Activated CD4-positive, alpha-beta memory T cell treated with anti-CD3 and anti-CD28 coated beads for 36 hours (primary cell): ENCODE measurements at regions not wholly inside any gene's neighbourhood (a gene's known extent, or its start where the extent isn't known, plus 50 kb on each side); places are given as distances from the start of the nearest gene placed in this dataset.

Experiments
- CTCF ChIA-PET: fragments of 350-600 bp; sonication (Branson Sonifier 250); formaldehyde crosslinking; loops from one replicate; lab custom pipeline; 2021; ENCODE audit warnings: antibody characterized with exemption, inconsistent platforms; lab: Charles Lee
- POLR2A ChIA-PET: fragments of 350-600 bp; sonication (Branson Sonifier 250); formaldehyde crosslinking; loops from one replicate; lab custom pipeline; 2021; ENCODE audit warnings: antibody characterized with exemption; lab: Charles Lee
- DNase-seq: peaks from one replicate; pipeline ENCODE4 v3.0.0-alpha.2; 2020
- H3K27ac Mint-ChIP-seq: one replicate; pipeline ENCODE4 v1.8.0; 2021; ENCODE audit warnings: mixed read lengths
- H3K27me3 Mint-ChIP-seq: one replicate; pipeline ENCODE4 v1.8.0; 2021; ENCODE audit warnings: mixed read lengths
- H3K36me3 Mint-ChIP-seq: one replicate; pipeline ENCODE4 v1.8.0; 2021; ENCODE audit warnings: mixed read lengths
- H3K4me1 Mint-ChIP-seq: one replicate; pipeline ENCODE4 v1.8.0; 2021; ENCODE audit warnings: low read depth, mixed read lengths
- H3K4me3 Mint-ChIP-seq: one replicate; pipeline ENCODE4 v1.8.0; 2021; ENCODE audit warnings: mild to moderate bottlenecking, mixed read lengths
- H3K9me3 Mint-ChIP-seq: one replicate; pipeline ENCODE4 v1.8.0; 2021; ENCODE audit warnings: mixed read lengths
- intact Hi-C: fragments of 100-400 bp; cut with micrococcal nuclease; formaldehyde crosslinking; loops from one replicate; pipeline ENCODE4 v1.15.1; 2023

GRCh38 chr17:5837055-5837491, 233.1 kb upstream of the WSCD1 start:
- intact Hi-C loops, result no loop called here
- Mint-ChIP-seq H3K27ac (no peak overlapping the region), H3K9me3 (no peaks in the 10 kb centered on the region), H3K36me3 (no peaks in the 10 kb centered on the region), H3K4me3 (no peak overlapping the region), H3K4me1 (peaks cover 11% of the 10 kb centered on the region), H3K27me3 (no peaks in the 10 kb centered on the region)
- ChIA-PET POLR2A (no interaction called here), CTCF (no interaction called here)
- no peak for DNase-seq

- intact Hi-C loops, result no loop called here
- DNase-seq, result no peak
- Mint-ChIP-seq H3K4me1 (peaks cover 5% of the 10 kb centered on the region), H3K4me3 (no peak overlapping the region), H3K27ac (no peak overlapping the region), H3K27me3 (no peaks in the 10 kb centered on the region), H3K9me3 (no peaks in the 10 kb centered on the region), H3K36me3 (no peaks in the 10 kb centered on the region)
- CTCF ChIA-PET, result no interaction called here
- POLR2A ChIA-PET, result no interaction called here
Measured at GRCh38 chr17:5838661-5839300, 231.4 kb upstream of the WSCD1 start.

GRCh38 chr17:5840811-5841446, 229.2 kb upstream of the WSCD1 start:
- ChIA-PET CTCF (no interaction called here), POLR2A (no interaction called here)
- no peak overlapping the region for H3K27ac Mint-ChIP-seq
- H3K9me3 Mint-ChIP-seq, result no peaks in the 10 kb centered on the region
- no peaks in the 10 kb centered on the region for H3K36me3 Mint-ChIP-seq
- intact Hi-C loops, result no loop called here
- no peaks in the 10 kb centered on the region for H3K4me1 Mint-ChIP-seq
- no peak for DNase-seq
- no peaks in the 10 kb centered on the region for H3K27me3 Mint-ChIP-seq
- H3K4me3 Mint-ChIP-seq, result no peak overlapping the region

GRCh38 chr17:5841862-5842261, 228.3 kb upstream of the WSCD1 start:
- intact Hi-C loops, result no loop called here
- ChIA-PET POLR2A (no interaction called here), CTCF (no interaction called here)
- no peaks in the 10 kb centered on the region for H3K4me1 Mint-ChIP-seq
- DNase-seq, result no peak
- no peaks in the 10 kb centered on the region for H3K36me3 Mint-ChIP-seq
- no peaks in the 10 kb centered on the region for H3K9me3 Mint-ChIP-seq
- no peak overlapping the region for H3K27ac Mint-ChIP-seq
- no peak overlapping the region for H3K4me3 Mint-ChIP-seq
- peaks cover 2% of the 10 kb centered on the region for H3K27me3 Mint-ChIP-seq

- no peak for DNase-seq
- peaks cover 3% of the 10 kb centered on the region for H3K27me3 Mint-ChIP-seq
- no peak overlapping the region for H3K27ac Mint-ChIP-seq
- intact Hi-C loops, result no loop called here
- no peak overlapping the region for H3K4me3 Mint-ChIP-seq
- no peaks in the 10 kb centered on the region for H3K9me3 Mint-ChIP-seq
- ChIA-PET POLR2A (no interaction called here), CTCF (no interaction called here)
- peaks cover 1% of the 10 kb centered on the region for H3K36me3 Mint-ChIP-seq
- no peaks in the 10 kb centered on the region for H3K4me1 Mint-ChIP-seq
Measured at GRCh38 chr17:5843366-5844026, 226.7 kb upstream of the WSCD1 start.

- Mint-ChIP-seq H3K9me3 (no peaks in the 10 kb centered on the region), H3K4me1 (no peaks in the 10 kb centered on the region), H3K27me3 (peaks cover 6% of the 10 kb centered on the region), H3K4me3 (no peak overlapping the region), H3K27ac (no peak overlapping the region), H3K36me3 (peaks cover 3% of the 10 kb centered on the region)
- DNase-seq, result no peak
- CTCF ChIA-PET, result no interaction called here
- POLR2A ChIA-PET, result no interaction called here
- intact Hi-C loops, result no loop called here
Measured at GRCh38 chr17:5846001-5846400, 224.2 kb upstream of the WSCD1 start.

GRCh38 chr17:5854871-5855554, 215.2 kb upstream of the WSCD1 start:
- ChIA-PET POLR2A (no interaction called here), CTCF (no interaction called here)
- H3K4me3 Mint-ChIP-seq, result no peak overlapping the region
- DNase-seq, result no peak
- H3K27me3 Mint-ChIP-seq, result peaks cover 5% of the 10 kb centered on the region
- H3K27ac Mint-ChIP-seq, result no peak overlapping the region
- no peaks in the 10 kb centered on the region for H3K9me3 Mint-ChIP-seq
- H3K36me3 Mint-ChIP-seq, result no peaks in the 10 kb centered on the region
- no peaks in the 10 kb centered on the region for H3K4me1 Mint-ChIP-seq
- intact Hi-C loops, result no loop called here

- no peak for DNase-seq
- H3K27ac Mint-ChIP-seq, result no peak overlapping the region
- intact Hi-C loops, result no loop called here
- H3K36me3 Mint-ChIP-seq, result no peaks in the 10 kb centered on the region
- H3K4me3 Mint-ChIP-seq, result no peak overlapping the region
- H3K9me3 Mint-ChIP-seq, result no peaks in the 10 kb centered on the region
- no peaks in the 10 kb centered on the region for H3K4me1 Mint-ChIP-seq
- peaks cover 4% of the 10 kb centered on the region for H3K27me3 Mint-ChIP-seq
- ChIA-PET CTCF (no interaction called here), POLR2A (no interaction called here)
Measured at GRCh38 chr17:5861246-5861645, 208.9 kb upstream of the WSCD1 start.

- POLR2A ChIA-PET, result no interaction called here
- CTCF ChIA-PET, result no interaction called here
- Mint-ChIP-seq H3K4me1 (no peaks in the 10 kb centered on the region), H3K27ac (no peak overlapping the region), H3K4me3 (no peak overlapping the region), H3K9me3 (no peaks in the 10 kb centered on the region), H3K27me3 (peaks cover 3% of the 10 kb centered on the region), H3K36me3 (no peaks in the 10 kb centered on the region)
- DNase-seq, result no peak
- intact Hi-C loops, result no loop called here
Measured at GRCh38 chr17:5861854-5862253, 208.3 kb upstream of the WSCD1 start.

GRCh38 chr17:5862395-5862794, 207.8 kb upstream of the WSCD1 start:
- H3K36me3 Mint-ChIP-seq, result no peaks in the 10 kb centered on the region
- ChIA-PET CTCF (no interaction called here), POLR2A (no interaction called here)
- no peak overlapping the region for H3K27ac Mint-ChIP-seq
- DNase-seq, result no peak
- no peaks in the 10 kb centered on the region for H3K4me1 Mint-ChIP-seq
- H3K9me3 Mint-ChIP-seq, result no peaks in the 10 kb centered on the region
- H3K4me3 Mint-ChIP-seq, result no peak overlapping the region
- H3K27me3 Mint-ChIP-seq, result peaks cover 3% of the 10 kb centered on the region
- intact Hi-C loops, result no loop called here

GRCh38 chr17:5864741-5865657, 205.2 kb upstream of the WSCD1 start:
- intact Hi-C loops, result no loop called here
- H3K9me3 Mint-ChIP-seq, result no peaks in the 10 kb centered on the region
- no peaks in the 10 kb centered on the region for H3K36me3 Mint-ChIP-seq
- peaks cover 3% of the 10 kb centered on the region for H3K27me3 Mint-ChIP-seq
- CTCF ChIA-PET, result no interaction called here
- POLR2A ChIA-PET, result no interaction called here
- no peaks in the 10 kb centered on the region for H3K4me1 Mint-ChIP-seq
- no peak for DNase-seq
- H3K27ac Mint-ChIP-seq, result no peak overlapping the region
- no peak overlapping the region for H3K4me3 Mint-ChIP-seq

GRCh38 chr17:5866978-5867377, 203.2 kb upstream of the WSCD1 start:
- Mint-ChIP-seq H3K4me3 (no peak overlapping the region), H3K4me1 (no peaks in the 10 kb centered on the region), H3K36me3 (no peaks in the 10 kb centered on the region), H3K27me3 (peaks cover 3% of the 10 kb centered on the region), H3K27ac (no peak overlapping the region), H3K9me3 (no peaks in the 10 kb centered on the region)
- CTCF ChIA-PET, result no interaction called here
- DNase-seq, result no peak
- intact Hi-C loops, result no loop called here
- POLR2A ChIA-PET, result no interaction called here
